B cell (primary cell): ENCODE measurements at regions not wholly inside any gene's neighbourhood (a gene's known extent, or its start where the extent isn't known, plus 50 kb on each side); places are given as distances from the start of the nearest gene placed in this dataset.

Experiments
- CTCF ChIP-seq: fragments of 200-600 bp; IDR thresholded peaks from one replicate; pipeline ENCODE4 v1.8.0; 2022; ENCODE audit warnings: antibody characterized with exemption, mild to moderate bottlenecking
- EZH2 ChIP-seq: IDR thresholded peaks from 2 replicates; pipeline ENCODE4 v1.6.1; 2012; ENCODE audit warnings: borderline replicate concordance, low read depth, mild to moderate bottlenecking, moderate library complexity, low read length; ENCODE audit not compliant: insufficient read depth, poor library complexity, severe bottlenecking

- TF ChIP-seq CTCF (no peak), EZH2 (no peak)
Measured at GRCh38 chr18:78607221-78607620, 372.4 kb upstream of the SALL3 start.
